ENCODE measurements at regions not wholly inside any gene's neighbourhood (a gene's known extent, or its start where the extent isn't known, plus 50 kb on each side); places are given as distances from the start of the nearest gene placed in this dataset.

GRCh38 chr20:52309181-52309580, 117.6 kb upstream of the ZFP64 start:
- TF ChIP-seq CTCF (IDR thresholded peaks at IDR 0.05; ENCODE audit: low read depth, low read length): no peak
- no peak for DNase-seq (ENCODE audit: low read depth in 1 of 2, low spot score in 1 of 2)
- Histone ChIP-seq H3K4me1 (ENCODE audit: low read depth) (peaks cover 8% of the 10 kb centered on the region), H3K4me3 (no peak overlapping the region), H3K9me3 (ENCODE audit: low read depth) (no peaks in the 10 kb centered on the region), H3K27ac (no peak overlapping the region), H3K36me3 (no peaks in the 10 kb centered on the region), H3K27me3 (no peaks in the 10 kb centered on the region)

- no peak for TF ChIP-seq CTCF (IDR thresholded peaks at IDR 0.05; ENCODE audit: low read depth, low read length)
- DNase-seq (ENCODE audit: low read depth in 1 of 2, low spot score in 1 of 2): no peak
- Histone ChIP-seq H3K4me3 (no peak overlapping the region), H3K36me3 (no peaks in the 10 kb centered on the region), H3K4me1 (ENCODE audit: low read depth) (peaks cover 4% of the 10 kb centered on the region), H3K27ac (no peak overlapping the region), H3K27me3 (no peaks in the 10 kb centered on the region), H3K9me3 (ENCODE audit: low read depth) (no peaks in the 10 kb centered on the region)
Measured at GRCh38 chr20:52306477-52306876, 114.9 kb upstream of the ZFP64 start.

DNA sequence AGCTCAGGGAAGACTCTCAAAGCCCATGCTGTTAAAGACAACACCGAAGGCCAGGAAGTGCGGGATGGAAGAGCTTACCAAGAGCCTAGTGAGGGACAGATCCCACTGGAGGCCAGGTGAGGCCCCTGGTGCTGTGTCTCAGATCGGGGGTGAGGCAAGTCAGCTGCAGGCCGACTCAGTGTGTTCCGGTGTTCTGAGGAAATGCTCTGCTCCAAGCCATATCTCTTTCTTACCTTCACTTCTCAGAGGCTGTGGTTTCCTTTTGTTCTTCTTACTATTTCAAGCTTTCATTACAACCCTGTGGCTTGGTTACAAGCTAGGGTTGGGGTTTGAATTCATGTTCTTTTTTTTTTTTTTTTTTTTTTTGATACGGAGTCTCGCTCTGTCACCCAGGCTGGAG, 114.3 kb upstream of the ZFP64 start:
- DNase-seq (ENCODE audit: low read depth in 1 of 2, low spot score in 1 of 2): no peak
- no peak overlapping the region for H3K4me3 ChIP-seq
- H3K4me1 ChIP-seq (ENCODE audit: low read depth): no peaks in the 10 kb centered on the region
- no peaks in the 10 kb centered on the region for H3K36me3 ChIP-seq
- no peaks in the 10 kb centered on the region for H3K27me3 ChIP-seq
- no peak for TF ChIP-seq CTCF (IDR thresholded peaks at IDR 0.05; ENCODE audit: low read depth, low read length)
- H3K27ac ChIP-seq: no peak overlapping the region
- H3K9me3 ChIP-seq (ENCODE audit: low read depth): no peaks in the 10 kb centered on the region

- peak in 1 of 2 donors; percentile 16 for DNase-seq (ENCODE audit: low read depth in 1 of 2, low spot score in 1 of 2)
- no peak for TF ChIP-seq CTCF (IDR thresholded peaks at IDR 0.05; ENCODE audit: low read depth, low read length)
- Histone ChIP-seq H3K4me1 (ENCODE audit: low read depth) (no peaks in the 10 kb centered on the region), H3K27ac (no peak overlapping the region), H3K27me3 (no peaks in the 10 kb centered on the region), H3K4me3 (no peak overlapping the region), H3K9me3 (ENCODE audit: low read depth) (no peaks in the 10 kb centered on the region), H3K36me3 (no peaks in the 10 kb centered on the region)
Measured at GRCh38 chr20:52305024-52305645, 113.6 kb upstream of the ZFP64 start.

DNA sequence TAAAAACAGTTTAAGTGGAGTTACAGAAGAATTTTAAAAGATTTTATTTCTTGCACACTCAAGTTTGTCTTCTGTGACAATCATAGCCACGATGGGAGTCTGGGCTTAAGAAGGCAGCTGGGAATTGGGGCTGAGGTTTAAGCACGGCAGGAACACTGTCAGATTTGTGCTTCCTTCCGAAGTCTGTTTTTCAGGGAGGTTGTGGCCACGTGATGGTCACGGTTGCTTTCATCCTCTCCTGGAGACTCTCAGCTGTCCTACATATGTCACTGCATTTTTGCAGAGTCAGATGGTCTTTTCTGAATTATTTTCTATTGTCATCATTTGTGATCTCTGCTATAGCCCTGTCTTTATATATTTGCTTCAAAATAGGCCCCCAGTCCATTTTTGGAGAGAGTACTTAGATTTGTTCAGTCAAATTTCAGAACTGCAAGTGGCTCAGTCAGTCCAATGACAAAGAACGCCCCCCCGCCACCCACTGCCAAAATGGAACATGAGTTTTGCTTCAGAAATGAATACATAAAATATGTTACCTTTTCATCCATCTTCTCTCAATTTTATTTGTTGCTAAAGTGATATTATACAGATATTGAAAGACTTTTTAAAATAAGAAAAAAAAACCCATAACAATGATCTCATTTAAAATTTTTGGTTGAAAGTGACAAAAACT, 111.8 kb upstream of the ZFP64 start:
- Histone ChIP-seq H3K27me3 (no peaks in the 10 kb centered on the region), H3K36me3 (no peaks in the 10 kb centered on the region), H3K9me3 (ENCODE audit: low read depth) (no peaks in the 10 kb centered on the region), H3K4me1 (ENCODE audit: low read depth) (no peaks in the 10 kb centered on the region), H3K4me3 (no peak overlapping the region), H3K27ac (no peak overlapping the region)
- no peak for TF ChIP-seq CTCF (IDR thresholded peaks at IDR 0.05; ENCODE audit: low read depth, low read length)
- no peak for DNase-seq (ENCODE audit: low read depth in 1 of 2, low spot score in 1 of 2)

Data from cardiac muscle cell (in vitro differentiated cells and primary cell).